GM21367 (cell line): ENCODE measurements at regions not wholly inside any gene's neighbourhood (a gene's known extent, or its start where the extent isn't known, plus 50 kb on each side); places are given as distances from the start of the nearest gene placed in this dataset.

ENCODE experiments used
- ATAC-seq: cut with Tn5 transposase; IDR thresholded peaks from one replicate; pipeline ENCODE4 v1.9.1; 2021; ENCODE audit not compliant: unreplicated experiment

- ATAC-seq: no peak
Observed at GRCh38 chr10:43715334-43715733, 66.7 kb upstream of the ZNF32 start.

GRCh38 chr10:43712821-43713584 lies 64.3 kb upstream of the ZNF32 start:
- ATAC-seq: no peak

GRCh38 chr10:43710772-43711471 lies 62.2 kb upstream of the ZNF32 start:
- no peak for ATAC-seq

GRCh38 chr10:43708262-43708661 lies 59.6 kb upstream of the ZNF32 start:
- no peak for ATAC-seq

GRCh38 chr10:43707770-43708169 lies 59.1 kb upstream of the ZNF32 start:
- ATAC-seq: no peak

- no peak for ATAC-seq
Observed at GRCh38 chr10:43706166-43706565, 57.5 kb upstream of the ZNF32 start.

GRCh38 chr10:43703286-43703685 lies 54.6 kb upstream of the ZNF32 start:
- no peak for ATAC-seq

- no peak for ATAC-seq
Observed at GRCh38 chr10:43702936-43703281, 54.2 kb upstream of the ZNF32 start.

- no peak for ATAC-seq
Observed at GRCh38 chr10:43702213-43702935, 53.7 kb upstream of the ZNF32 start.

GRCh38 chr10:43701295-43701694 lies 52.6 kb upstream of the ZNF32 start:
- no peak for ATAC-seq

- no peak for ATAC-seq
Observed at GRCh38 chr10:43700306-43700705, 51.6 kb upstream of the ZNF32 start.

- ATAC-seq: no peak
Observed at GRCh38 chr10:43699516-43699915, 50.8 kb upstream of the ZNF32 start.
